HEK293 (cell line): ENCODE measurements at regions not wholly inside any gene's neighbourhood (a gene's known extent, or its start where the extent isn't known, plus 50 kb on each side); places are given as distances from the start of the nearest gene placed in this dataset.

ENCODE experiments used
- CTCF ChIA-PET: fragments of 350-600 bp; formaldehyde crosslinking; extraction: SDS; loops from one replicate; lab custom pipeline; 2021; ENCODE audit warnings: antibody characterized with exemption; lab: Yijun Ruan, JAX
- POLR2A ChIA-PET: fragments of 300-600 bp; formaldehyde crosslinking; extraction: SDS; loops from one replicate; lab custom pipeline; 2020; ENCODE audit warnings: antibody characterized with exemption, inconsistent platforms; lab: Yijun Ruan, JAX
- H3K27ac ChIP-seq: fragments of 200-500 bp; sonication (Bioruptor generic); 2 replicates; pipeline ENCODE4 v1.5.1; 2014; ENCODE audit warnings: low read depth, low read length, control low read depth, inconsistent platforms; ENCODE audit errors: extremely low read depth
- H3K36me3 ChIP-seq, 2 experiments: fragments of 200-500 bp in 1 of 2; sonication (Bioruptor generic) in 1 of 2; 1 replicate in 1 of 2; 2 replicates in 1 of 2; pipeline ENCODE4 v1.5.1; 2014 to 2017; ENCODE audit warnings: inconsistent platforms in 2 of 2, low read length in 2 of 2; ENCODE audit not compliant: control insufficient read depth in 2 of 2, insufficient read depth in 1 of 2
- H3K4me1 ChIP-seq: fragments of 200-500 bp; sonication (Bioruptor generic); 2 replicates; pipeline ENCODE4 v1.5.1; 2014; ENCODE audit warnings: mild to moderate bottlenecking, low read length, inconsistent platforms; ENCODE audit not compliant: control insufficient read depth, insufficient read depth
- H3K4me3 ChIP-seq: 2 replicates; pipeline ENCODE4 v1.5.1; 2011; ENCODE audit warnings: low read depth, mild to moderate bottlenecking, control low read depth, low read length, moderate library complexity
- H3K9me3 ChIP-seq: fragments of 200-500 bp; sonication (Bioruptor generic); 2 replicates; pipeline ENCODE4 v1.5.1; 2014; ENCODE audit warnings: low read depth, low read length, inconsistent platforms; ENCODE audit not compliant: control insufficient read depth, insufficient read depth
- GLI2 ChIP-seq: fragments of 450-650 bp; formaldehyde crosslinking; IDR thresholded peaks from 2 replicates; pipeline ENCODE4; 2017; ENCODE audit warnings: missing biosample characterization, missing genetic modification characterization, low read depth, borderline replicate concordance
- KLF1 ChIP-seq: fragments of 450-650 bp; formaldehyde crosslinking; IDR thresholded peaks from 2 replicates; pipeline ENCODE4 v1.5.1; 2016; ENCODE audit warnings: missing biosample characterization, missing genetic modification characterization
- KLF7 ChIP-seq: fragments of 450-650 bp; formaldehyde crosslinking; IDR thresholded peaks from 2 replicates; pipeline ENCODE4 v1.5.1; 2016; ENCODE audit warnings: missing biosample characterization, missing genetic modification characterization, borderline replicate concordance
- SCRT1 ChIP-seq: fragments of 450-650 bp; formaldehyde crosslinking; IDR thresholded peaks from 2 replicates; pipeline ENCODE4 v1.5.1; 2016; ENCODE audit warnings: missing biosample characterization, missing genetic modification characterization, borderline replicate concordance
- WT1 ChIP-seq: fragments of 450-650 bp; formaldehyde crosslinking; IDR thresholded peaks from 2 replicates; pipeline ENCODE4 v1.5.1; 2016; ENCODE audit warnings: missing biosample characterization, missing genetic modification characterization
- ZFP3 ChIP-seq: fragments of 450-650 bp; formaldehyde crosslinking; IDR thresholded peaks from 2 replicates; pipeline ENCODE4 v1.5.1; 2016; ENCODE audit warnings: low read depth, missing biosample characterization, missing genetic modification characterization
- ZNF114 ChIP-seq: fragments of 450-650 bp; formaldehyde crosslinking; IDR thresholded peaks from 2 replicates; pipeline ENCODE4 v1.5.0; 2017; ENCODE audit warnings: missing biosample characterization, missing genetic modification characterization
- ZNF121 ChIP-seq: fragments of 450-650 bp; formaldehyde crosslinking; IDR thresholded peaks from 2 replicates; pipeline ENCODE4 v1.5.1; 2016; ENCODE audit warnings: missing biosample characterization, missing genetic modification characterization
- ZNF138 ChIP-seq: fragments of 450-650 bp; formaldehyde crosslinking; IDR thresholded peaks from 2 replicates; pipeline ENCODE4 v1.5.1; 2016; ENCODE audit warnings: missing biosample characterization, missing genetic modification characterization, borderline replicate concordance
- ZNF157 ChIP-seq: fragments of 450-650 bp; formaldehyde crosslinking; IDR thresholded peaks from 2 replicates; pipeline ENCODE4 v1.5.1; 2016; ENCODE audit warnings: missing biosample characterization, missing genetic modification characterization
- ZNF16 ChIP-seq: fragments of 450-650 bp; formaldehyde crosslinking; IDR thresholded peaks from 2 replicates; pipeline ENCODE4 v1.5.1; 2016; ENCODE audit warnings: low read depth, missing biosample characterization, missing genetic modification characterization
- ZNF19 ChIP-seq: fragments of 450-650 bp; formaldehyde crosslinking; IDR thresholded peaks from 2 replicates; pipeline ENCODE4; 2016; ENCODE audit warnings: missing biosample characterization, missing genetic modification characterization, low read depth
- ZNF2 ChIP-seq: fragments of 450-650 bp; formaldehyde crosslinking; IDR thresholded peaks from 2 replicates; pipeline ENCODE4 v1.5.1; 2016; ENCODE audit warnings: missing biosample characterization, missing genetic modification characterization
- ZNF211 ChIP-seq: fragments of 450-650 bp; formaldehyde crosslinking; IDR thresholded peaks from 2 replicates; pipeline ENCODE4 v1.5.1; 2016; ENCODE audit warnings: low read depth, missing biosample characterization, missing genetic modification characterization
- ZNF501 ChIP-seq: fragments of 450-650 bp; formaldehyde crosslinking; IDR thresholded peaks from 2 replicates; pipeline ENCODE4 v1.5.1; 2016; ENCODE audit warnings: missing biosample characterization, missing genetic modification characterization
- ZNF560 ChIP-seq: fragments of 450-650 bp; formaldehyde crosslinking; IDR thresholded peaks from 2 replicates; pipeline ENCODE4 v1.5.1; 2017; ENCODE audit warnings: missing biosample characterization, missing genetic modification characterization, borderline replicate concordance
- ZNF610 ChIP-seq: fragments of 450-650 bp; formaldehyde crosslinking; IDR thresholded peaks from 2 replicates; pipeline ENCODE4 v1.5.1; 2016; ENCODE audit warnings: missing biosample characterization, missing genetic modification characterization, borderline replicate concordance
- ZNF623 ChIP-seq: fragments of 450-650 bp; formaldehyde crosslinking; IDR thresholded peaks from 2 replicates; pipeline ENCODE4 v1.5.1; 2016; ENCODE audit warnings: missing biosample characterization, missing genetic modification characterization
- TF ChIP-seq, protein P1 (sequence below): fragments of 450-650 bp; formaldehyde crosslinking; conservative IDR thresholded peaks from 2 replicates; pipeline ENCODE4 v1.5.1; 2016; ENCODE audit warnings: low read depth, missing biosample characterization, missing genetic modification characterization
- TF ChIP-seq, protein P2 (sequence below): fragments of 450-650 bp; formaldehyde crosslinking; IDR thresholded peaks from 2 replicates; pipeline ENCODE4 v1.5.1; 2016; ENCODE audit warnings: missing biosample characterization, missing genetic modification characterization
- TF ChIP-seq, protein P3 (sequence below): fragments of 450-650 bp; formaldehyde crosslinking; IDR thresholded peaks from 2 replicates; pipeline ENCODE4; 2016; ENCODE audit warnings: missing biosample characterization, missing genetic modification characterization
- TF ChIP-seq, protein P4 (sequence below): fragments of 450-650 bp; formaldehyde crosslinking; IDR thresholded peaks from 2 replicates; pipeline ENCODE4 v1.5.1; 2017; ENCODE audit warnings: missing biosample characterization, missing genetic modification characterization
- TF ChIP-seq, protein P5 (sequence below): fragments of 450-650 bp; formaldehyde crosslinking; IDR thresholded peaks from 2 replicates; pipeline ENCODE4 v1.5.1; 2016; ENCODE audit warnings: missing biosample characterization, missing genetic modification characterization
- TF ChIP-seq, protein P6 (sequence below): fragments of 450-650 bp; formaldehyde crosslinking; IDR thresholded peaks from 2 replicates; pipeline ENCODE4 v1.5.1; 2016; ENCODE audit warnings: missing biosample characterization, missing genetic modification characterization

DNA sequence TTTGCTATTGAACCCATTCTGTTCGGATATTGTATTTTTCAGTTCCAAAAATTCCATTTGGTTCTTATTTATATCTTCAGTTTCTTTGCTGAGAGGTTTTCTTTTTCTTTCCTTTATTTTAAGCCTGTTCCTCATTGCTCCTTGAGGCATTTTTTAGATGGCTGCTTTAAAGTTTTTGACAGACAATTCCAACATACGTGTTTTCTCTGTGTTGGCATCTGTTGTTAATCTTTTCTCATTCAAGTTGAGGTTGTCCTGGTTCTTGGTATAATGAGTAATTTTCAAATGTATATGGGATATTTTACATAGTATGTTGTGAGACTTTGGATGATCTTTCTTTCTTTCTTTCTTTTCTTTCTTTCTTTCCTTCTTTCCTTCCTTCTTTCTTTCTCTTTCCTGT is 1078.0 kb upstream of the CELF2 start:
- ChIA-PET CTCF (no interaction called here), POLR2A (no interaction called here)
- H3K4me1 ChIP-seq, result no peaks in the 10 kb centered on the region
- no peaks in the 10 kb centered on the region for H3K9me3 ChIP-seq
- H3K4me3 ChIP-seq, result no peak overlapping the region
- no peak overlapping the region for H3K27ac ChIP-seq
- no peaks in the 10 kb centered on the region for H3K36me3 ChIP-seq
- TF ChIP-seq ZNF623 (tag by site-specific recombination) (no peak), ZFP3 (tag by site-specific recombination) (no peak), ZNF114 (tag by site-specific recombination) (no peak), ZNF19 (tag by site-specific recombination) (no peak), ZNF560 (no peak), WT1 (no peak), ZNF121 (tag by site-specific recombination) (no peak), ZNF157 (tag by site-specific recombination) (no peak), ZNF2 (no peak)

DNA sequence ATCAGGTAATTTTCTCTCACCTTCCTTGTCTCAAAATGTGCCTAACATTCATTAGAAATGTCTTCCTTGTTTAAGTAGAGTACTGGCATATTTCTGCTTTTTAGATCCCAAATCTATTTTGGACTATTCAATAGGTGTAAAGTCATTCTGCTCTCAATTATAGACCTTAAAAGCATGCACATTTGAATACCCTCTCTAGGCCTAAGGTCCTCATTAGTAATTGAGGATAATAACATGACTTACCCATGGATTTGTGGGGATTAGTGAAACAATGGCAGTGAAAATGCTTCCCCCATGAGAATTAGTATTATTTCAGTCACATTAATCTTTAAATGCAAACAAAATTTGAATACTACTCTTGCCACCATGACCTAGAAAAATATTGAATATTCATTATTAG is 1073.0 kb upstream of the CELF2 start:
- CTCF ChIA-PET, result no interaction called here
- POLR2A ChIA-PET, result no interaction called here
- Histone ChIP-seq H3K4me1 (no peaks in the 10 kb centered on the region), H3K9me3 (no peaks in the 10 kb centered on the region), H3K4me3 (no peak overlapping the region), H3K27ac (no peak overlapping the region), H3K36me3 (no peaks in the 10 kb centered on the region)
- no peak for TF ChIP-seq ZNF610 (tag by site-specific recombination)
- no peak for TF ChIP-seq ZNF16 (tag by site-specific recombination)
- no peak for TF ChIP-seq ZNF211 (tag by site-specific recombination)
- no peak for TF ChIP-seq KLF1 (tag by site-specific recombination)
- TF ChIP-seq, protein P1, sequence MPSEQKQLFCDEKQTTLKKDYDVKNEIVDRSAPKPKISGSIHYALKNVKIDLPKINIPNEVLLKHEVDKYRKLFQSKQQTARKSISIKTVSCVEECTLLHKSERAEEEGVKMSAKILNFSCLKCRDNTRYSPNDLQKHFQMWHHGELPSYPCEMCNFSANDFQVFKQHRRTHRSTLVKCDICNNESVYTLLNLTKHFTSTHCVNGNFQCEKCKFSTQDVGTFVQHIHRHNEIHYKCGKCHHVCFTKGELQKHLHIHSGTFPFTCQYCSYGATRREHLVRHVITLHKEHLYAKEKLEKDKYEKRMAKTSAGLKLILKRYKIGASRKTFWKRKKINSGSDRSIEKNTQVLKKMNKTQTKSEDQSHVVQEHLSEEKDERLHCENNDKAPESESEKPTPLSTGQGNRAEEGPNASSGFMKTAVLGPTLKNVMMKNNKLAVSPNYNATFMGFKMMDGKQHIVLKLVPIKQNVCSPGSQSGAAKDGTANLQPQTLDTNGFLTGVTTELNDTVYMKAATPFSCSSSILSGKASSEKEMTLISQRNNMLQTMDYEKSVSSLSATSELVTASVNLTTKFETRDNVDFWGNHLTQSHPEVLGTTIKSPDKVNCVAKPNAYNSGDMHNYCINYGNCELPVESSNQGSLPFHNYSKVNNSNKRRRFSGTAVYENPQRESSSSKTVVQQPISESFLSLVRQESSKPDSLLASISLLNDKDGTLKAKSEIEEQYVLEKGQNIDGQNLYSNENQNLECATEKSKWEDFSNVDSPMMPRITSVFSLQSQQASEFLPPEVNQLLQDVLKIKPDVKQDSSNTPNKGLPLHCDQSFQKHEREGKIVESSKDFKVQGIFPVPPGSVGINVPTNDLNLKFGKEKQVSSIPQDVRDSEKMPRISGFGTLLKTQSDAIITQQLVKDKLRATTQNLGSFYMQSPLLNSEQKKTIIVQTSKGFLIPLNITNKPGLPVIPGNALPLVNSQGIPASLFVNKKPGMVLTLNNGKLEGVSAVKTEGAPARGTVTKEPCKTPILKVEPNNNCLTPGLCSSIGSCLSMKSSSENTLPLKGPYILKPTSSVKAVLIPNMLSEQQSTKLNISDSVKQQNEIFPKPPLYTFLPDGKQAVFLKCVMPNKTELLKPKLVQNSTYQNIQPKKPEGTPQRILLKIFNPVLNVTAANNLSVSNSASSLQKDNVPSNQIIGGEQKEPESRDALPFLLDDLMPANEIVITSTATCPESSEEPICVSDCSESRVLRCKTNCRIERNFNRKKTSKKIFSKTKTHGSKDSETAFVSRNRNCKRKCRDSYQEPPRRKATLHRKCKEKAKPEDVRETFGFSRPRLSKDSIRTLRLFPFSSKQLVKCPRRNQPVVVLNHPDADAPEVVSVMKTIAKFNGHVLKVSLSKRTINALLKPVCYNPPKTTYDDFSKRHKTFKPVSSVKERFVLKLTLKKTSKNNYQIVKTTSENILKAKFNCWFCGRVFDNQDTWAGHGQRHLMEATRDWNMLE, result no peak
- TF ChIP-seq, protein P2, sequence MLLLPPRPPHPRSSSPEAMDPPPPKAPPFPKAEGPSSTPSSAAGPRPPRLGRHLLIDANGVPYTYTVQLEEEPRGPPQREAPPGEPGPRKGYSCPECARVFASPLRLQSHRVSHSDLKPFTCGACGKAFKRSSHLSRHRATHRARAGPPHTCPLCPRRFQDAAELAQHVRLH, result no peak
- TF ChIP-seq GLI2, result no peak
- no peak for TF ChIP-seq KLF7 (tag by site-specific recombination)
- TF ChIP-seq ZNF138, result no peak
- TF ChIP-seq, protein P3, sequence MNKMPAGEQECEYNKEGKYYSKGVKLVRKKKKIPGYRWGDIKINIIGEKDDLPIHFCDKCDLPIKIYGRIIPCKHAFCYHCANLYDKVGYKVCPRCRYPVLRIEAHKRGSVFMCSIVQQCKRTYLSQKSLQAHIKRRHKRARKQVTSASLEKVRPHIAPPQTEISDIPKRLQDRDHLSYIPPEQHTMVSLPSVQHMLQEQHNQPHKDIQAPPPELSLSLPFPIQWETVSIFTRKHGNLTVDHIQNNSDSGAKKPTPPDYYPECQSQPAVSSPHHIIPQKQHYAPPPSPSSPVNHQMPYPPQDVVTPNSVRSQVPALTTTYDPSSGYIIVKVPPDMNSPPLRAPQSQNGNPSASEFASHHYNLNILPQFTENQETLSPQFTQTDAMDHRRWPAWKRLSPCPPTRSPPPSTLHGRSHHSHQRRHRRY (tag by site-specific recombination), result no peak
- no peak for TF ChIP-seq SCRT1 (tag by site-specific recombination)
- TF ChIP-seq, protein P4, sequence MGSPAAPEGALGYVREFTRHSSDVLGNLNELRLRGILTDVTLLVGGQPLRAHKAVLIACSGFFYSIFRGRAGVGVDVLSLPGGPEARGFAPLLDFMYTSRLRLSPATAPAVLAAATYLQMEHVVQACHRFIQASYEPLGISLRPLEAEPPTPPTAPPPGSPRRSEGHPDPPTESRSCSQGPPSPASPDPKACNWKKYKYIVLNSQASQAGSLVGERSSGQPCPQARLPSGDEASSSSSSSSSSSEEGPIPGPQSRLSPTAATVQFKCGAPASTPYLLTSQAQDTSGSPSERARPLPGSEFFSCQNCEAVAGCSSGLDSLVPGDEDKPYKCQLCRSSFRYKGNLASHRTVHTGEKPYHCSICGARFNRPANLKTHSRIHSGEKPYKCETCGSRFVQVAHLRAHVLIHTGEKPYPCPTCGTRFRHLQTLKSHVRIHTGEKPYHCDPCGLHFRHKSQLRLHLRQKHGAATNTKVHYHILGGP (tag by site-specific recombination), result no peak
- TF ChIP-seq, protein P5, sequence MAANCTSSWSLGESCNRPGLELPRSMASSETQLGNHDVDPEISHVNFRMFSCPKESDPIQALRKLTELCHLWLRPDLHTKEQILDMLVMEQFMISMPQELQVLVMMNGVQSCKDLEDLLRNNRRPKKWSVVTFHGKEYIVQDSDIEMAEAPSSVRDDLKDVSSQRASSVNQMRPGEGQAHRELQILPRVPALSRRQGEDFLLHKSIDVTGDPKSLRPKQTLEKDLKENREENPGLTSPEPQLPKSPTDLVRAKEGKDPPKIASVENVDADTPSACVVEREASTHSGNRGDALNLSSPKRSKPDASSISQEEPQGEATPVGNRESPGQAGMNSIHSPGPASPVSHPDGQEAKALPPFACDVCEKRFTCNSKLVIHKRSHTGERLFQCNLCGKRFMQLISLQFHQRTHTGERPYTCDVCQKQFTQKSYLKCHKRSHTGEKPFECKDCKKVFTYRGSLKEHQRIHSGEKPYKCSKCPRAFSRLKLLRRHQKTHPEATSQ (tag by site-specific recombination), result no peak
- TF ChIP-seq, protein P6, sequence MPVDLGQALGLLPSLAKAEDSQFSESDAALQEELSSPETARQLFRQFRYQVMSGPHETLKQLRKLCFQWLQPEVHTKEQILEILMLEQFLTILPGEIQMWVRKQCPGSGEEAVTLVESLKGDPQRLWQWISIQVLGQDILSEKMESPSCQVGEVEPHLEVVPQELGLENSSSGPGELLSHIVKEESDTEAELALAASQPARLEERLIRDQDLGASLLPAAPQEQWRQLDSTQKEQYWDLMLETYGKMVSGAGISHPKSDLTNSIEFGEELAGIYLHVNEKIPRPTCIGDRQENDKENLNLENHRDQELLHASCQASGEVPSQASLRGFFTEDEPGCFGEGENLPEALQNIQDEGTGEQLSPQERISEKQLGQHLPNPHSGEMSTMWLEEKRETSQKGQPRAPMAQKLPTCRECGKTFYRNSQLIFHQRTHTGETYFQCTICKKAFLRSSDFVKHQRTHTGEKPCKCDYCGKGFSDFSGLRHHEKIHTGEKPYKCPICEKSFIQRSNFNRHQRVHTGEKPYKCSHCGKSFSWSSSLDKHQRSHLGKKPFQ (tag by site-specific recombination), result no peak
- TF ChIP-seq ZNF501 (tag by site-specific recombination), result no peak
